HG02973 (cell line): ENCODE measurements at regions not wholly inside any gene's neighbourhood (a gene's known extent, or its start where the extent isn't known, plus 50 kb on each side); places are given as distances from the start of the nearest gene placed in this dataset.
A peak's percentile ranks its signal among the peaks of the same experiment; 100 is the strongest.

Experiments
- ATAC-seq: cut with Tn5 transposase; IDR thresholded peaks from one replicate; pipeline ENCODE4 v1.9.1; 2021; ENCODE audit warnings: moderate library complexity; ENCODE audit not compliant: unreplicated experiment

- ATAC-seq = no peak
These were observed 664.2 kb downstream of the PTPRC start for GRCh38 chr1:199303035-199303434.

DNA sequence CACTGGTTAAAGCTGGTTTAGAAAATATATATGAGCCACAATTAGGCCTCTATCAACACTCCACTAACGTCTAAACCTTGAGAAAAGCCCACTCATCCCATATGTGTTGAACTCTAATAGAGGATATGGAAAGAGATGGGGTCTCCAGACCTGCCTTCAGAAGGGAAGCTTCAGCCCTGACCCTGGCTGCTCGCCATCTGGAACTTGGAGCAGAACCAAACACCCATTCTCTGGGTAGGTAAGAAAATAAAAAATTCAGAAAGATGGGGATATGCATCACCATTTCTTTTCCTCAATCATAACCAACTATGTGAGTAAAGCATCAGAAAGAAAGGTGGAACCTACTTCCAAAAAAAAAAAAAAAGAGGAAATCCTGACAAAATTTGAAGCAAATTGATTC, 666.2 kb downstream of the PTPRC start:
- ATAC-seq = no peak

GRCh38 chr1:199307496-199308264, 668.8 kb downstream of the PTPRC start:
- ATAC-seq = no peak

DNA sequence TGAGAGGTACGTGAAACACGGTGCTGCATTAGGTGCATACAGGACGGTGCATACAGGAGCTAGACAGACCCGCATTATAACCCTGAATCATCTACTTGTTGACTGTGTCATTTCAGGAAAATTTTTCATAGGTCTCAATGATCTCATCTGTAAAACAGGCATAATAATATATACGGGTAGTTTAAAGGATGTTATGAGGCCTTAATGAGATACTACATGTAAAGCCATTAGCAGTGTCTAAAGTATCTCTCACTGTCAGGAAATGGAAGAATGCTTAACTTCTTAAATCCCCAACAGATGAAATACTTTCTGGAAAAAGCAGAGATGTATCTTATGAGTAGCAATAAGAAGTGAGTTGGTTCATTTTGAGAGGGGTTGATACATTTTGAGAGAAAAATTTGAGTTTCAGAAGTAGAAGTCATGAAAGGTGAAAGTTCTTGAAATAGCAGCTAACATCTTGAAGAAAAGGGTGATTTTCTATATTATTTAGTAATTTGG, 669.6 kb downstream of the PTPRC start:
- ATAC-seq = peak; percentile 43

GRCh38 chr1:199310708-199311107, 671.9 kb downstream of the PTPRC start:
- no peak for ATAC-seq

DNA sequence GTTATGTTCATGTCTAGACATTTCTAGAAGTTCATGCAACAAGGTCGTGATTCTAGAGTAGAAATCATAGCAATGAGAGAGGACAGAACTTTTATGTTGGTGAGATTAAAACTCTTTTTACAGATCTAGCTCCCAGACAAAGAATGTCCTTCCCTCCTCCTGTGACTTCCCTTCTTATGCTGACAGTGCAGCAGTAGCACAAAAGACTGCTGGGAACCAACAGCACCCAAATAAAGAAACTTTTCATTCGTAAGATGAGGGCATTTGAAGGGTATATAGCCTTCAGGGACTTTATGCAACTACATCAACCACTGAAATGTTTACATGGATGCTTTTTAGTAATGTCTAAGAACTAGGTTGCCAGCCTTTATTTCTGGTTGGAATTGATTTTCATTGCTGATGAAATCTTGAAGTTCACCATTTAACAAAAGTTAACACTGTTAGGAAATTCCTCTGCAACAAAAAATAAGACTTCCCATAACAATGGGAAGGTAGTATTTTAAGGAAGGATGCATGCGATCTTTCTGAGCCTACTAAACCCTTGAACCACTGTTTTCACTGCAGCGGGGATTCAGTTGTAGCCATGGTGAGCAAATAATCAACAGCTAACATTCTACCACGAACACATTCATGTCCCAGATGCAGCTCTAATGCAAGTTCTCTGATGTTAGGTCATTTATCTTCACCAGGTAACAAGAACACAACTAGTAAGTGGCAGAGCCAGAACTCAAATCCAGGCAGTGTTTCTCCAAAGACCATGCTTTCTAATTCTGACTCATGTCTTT, 672.8 kb downstream of the PTPRC start:
- no peak for ATAC-seq

DNA sequence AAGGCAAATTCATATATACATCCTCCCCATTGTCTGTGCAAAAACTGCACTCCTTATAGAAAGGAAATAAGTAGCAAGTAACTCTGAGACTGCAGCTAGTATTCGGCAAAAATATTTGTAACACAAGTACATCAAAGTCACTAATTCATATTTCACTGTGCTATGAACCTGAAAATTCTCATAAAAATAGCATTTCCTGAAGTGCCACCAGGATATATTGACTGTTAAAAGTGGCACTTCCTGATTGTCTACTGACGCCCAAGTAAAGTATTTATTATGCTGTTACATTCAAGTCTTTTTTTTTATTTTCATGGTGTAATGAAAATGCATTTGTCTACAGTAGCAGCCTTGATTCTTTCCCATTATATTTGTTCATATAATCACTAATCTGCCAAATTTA, 673.8 kb downstream of the PTPRC start:
- ATAC-seq = no peak

GRCh38 chr1:199313444-199313843, 674.6 kb downstream of the PTPRC start:
- no peak for ATAC-seq

DNA sequence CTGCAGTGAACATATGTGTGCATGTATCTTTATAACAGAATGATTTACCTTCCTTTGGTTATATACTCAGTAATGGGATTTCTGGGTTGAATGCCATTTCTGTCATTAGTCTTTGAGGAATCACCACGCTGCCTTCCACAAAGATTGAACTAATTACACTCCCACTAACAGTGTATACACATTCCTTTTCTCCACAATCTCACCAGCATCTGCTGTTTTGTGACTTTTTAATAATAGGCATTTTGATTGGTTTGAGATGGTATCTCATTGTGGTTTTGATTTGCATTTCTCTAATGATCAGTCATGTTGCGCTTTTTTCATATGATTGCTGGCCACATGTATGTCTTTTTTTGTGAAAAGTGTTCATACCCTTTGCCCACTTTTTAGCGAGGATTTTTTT, 680.5 kb downstream of the PTPRC start:
- no peak for ATAC-seq

- no peak for ATAC-seq
These were observed 683.4 kb downstream of the PTPRC start for GRCh38 chr1:199322278-199322677.

GRCh38 chr1:199333180-199333579, 694.3 kb upstream of the NR5A2 start:
- no peak for ATAC-seq

DNA sequence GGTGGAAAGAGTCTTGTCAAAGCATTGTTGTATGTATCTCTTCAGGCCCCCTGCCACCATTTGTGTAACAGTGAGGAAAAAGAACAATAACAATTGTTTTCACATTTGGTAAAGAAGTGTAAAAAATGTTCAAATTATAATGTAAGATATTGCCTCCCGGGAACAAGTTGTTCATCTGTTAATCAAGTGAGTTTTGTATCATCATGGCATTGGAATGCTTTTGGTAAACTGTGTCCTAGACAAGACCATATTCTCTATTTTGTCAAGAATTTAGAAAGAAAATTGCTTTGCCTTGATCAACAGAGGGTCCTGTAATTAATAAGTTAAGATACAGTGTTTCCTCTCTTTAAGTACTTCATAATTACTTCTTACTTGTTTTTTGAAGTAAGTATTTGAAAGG, 692.0 kb upstream of the NR5A2 start:
- ATAC-seq = no peak

GRCh38 chr1:199336745-199337640, 690.5 kb upstream of the NR5A2 start:
- no peak for ATAC-seq

- no peak for ATAC-seq
These were observed 688.8 kb upstream of the NR5A2 start for GRCh38 chr1:199338760-199339159.

DNA sequence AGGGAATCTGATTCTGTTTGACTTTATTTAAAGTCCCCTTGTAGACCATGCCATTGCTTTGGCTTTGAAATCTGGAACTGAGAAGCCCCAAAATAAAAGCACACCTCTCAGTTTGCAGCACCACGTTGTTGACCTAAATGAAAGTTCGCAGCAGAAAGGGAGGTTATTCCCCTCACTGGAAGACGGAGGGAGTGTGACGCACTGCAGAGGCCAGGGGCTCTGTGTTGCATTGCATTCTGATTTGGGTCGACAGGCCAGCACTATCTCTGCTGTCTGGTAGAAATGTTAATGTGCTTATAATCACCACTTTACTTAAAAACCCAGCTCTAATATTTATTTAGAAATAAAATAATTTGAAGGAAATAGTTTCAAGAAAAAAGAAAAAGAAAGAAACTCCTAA, 675.2 kb upstream of the NR5A2 start:
- ATAC-seq = no peak

- no peak for ATAC-seq
These were observed 673.6 kb upstream of the NR5A2 start for GRCh38 chr1:199353906-199354305.

DNA sequence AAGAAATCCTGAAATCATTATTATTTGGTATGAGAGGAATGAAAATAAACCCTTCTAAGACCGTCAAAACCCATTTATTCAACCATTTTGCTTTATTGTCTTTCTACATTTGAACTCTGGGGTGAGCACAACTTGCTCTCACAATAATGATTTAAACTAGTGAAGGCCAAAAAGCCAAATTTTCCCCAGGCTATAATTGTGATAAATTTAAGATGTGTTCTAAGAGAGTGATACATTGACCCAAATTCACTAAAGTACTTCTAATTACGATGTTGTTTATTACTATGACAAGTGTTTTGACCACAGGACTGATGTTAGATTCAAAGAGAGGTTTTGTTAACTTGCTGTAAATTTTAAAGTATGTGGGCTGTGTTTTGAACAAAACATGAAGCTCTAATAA, 670.9 kb upstream of the NR5A2 start:
- no peak for ATAC-seq

DNA sequence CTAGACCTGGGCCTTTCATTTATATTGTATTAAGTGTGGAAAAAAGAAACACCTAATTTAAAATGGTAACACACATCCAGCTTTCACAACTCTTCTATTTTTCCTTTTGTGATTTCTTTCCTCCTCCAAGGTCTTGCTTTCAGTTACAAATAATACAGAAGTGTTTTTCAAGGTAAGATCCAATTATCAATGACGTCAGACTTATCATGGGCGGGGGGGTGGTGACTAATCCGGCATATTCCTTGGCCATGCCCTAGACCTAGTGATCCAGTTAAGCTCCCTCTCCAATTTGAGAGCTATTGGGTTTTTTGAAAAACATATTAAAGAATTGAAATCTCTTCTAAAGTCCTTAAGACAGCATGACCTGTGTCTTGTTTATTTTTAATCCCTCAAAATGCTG, 669.9 kb upstream of the NR5A2 start:
- ATAC-seq = no peak

- no peak for ATAC-seq
These were observed 664.5 kb upstream of the NR5A2 start for GRCh38 chr1:199362996-199363395.

DNA sequence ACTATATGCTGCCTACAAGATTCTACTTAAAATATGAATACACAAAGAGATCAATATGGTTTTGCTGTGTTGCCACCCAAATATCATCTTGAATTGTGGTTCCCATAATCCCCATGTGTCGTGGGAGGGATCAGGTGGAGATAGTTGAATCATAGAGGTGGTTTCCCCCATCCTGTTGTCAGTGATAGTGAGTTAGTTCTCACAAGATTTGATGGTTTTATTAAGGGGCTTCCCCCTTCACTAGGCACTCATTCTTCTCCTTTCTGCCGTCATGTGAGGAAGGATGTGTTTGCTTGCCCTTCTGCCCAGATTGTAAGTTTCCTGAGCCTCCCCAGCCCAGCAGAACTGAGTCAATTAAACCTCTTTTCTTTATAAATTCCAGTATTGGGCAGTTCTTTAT, 654.4 kb upstream of the NR5A2 start:
- no peak for ATAC-seq

- no peak for ATAC-seq
These were observed 650.3 kb upstream of the NR5A2 start for GRCh38 chr1:199377211-199377610.
